BLaER1 treated with 17β-estradiol and CSF1 and Interleukin-3, amounts not matched to agents 10 nM and 100 nM (cell line): ENCODE measurements at regions not wholly inside any gene's neighbourhood (a gene's known extent, or its start where the extent isn't known, plus 50 kb on each side); places are given as distances from the start of the nearest gene placed in this dataset.

Source experiments
- H3K27ac ChIP-seq, 11 experiments: shearing (Covaris generic); formaldehyde crosslinking; 2 replicates each; pipeline ENCODE4 v1.8.1; 2022
- H3K27me3 ChIP-seq, 11 experiments: shearing (Covaris generic); formaldehyde crosslinking; 2 replicates each; pipeline ENCODE4 v1.8.1; 2022
- H3K36me3 ChIP-seq, 11 experiments: shearing (Covaris generic); formaldehyde crosslinking; 2 replicates each; pipeline ENCODE4 v1.8.1; 2022
- H3K4me1 ChIP-seq, 10 experiments: shearing (Covaris generic); formaldehyde crosslinking; 2 replicates each; pipeline ENCODE4 v1.8.1; 2022
- H3K4me2 ChIP-seq, 11 experiments: shearing (Covaris generic); formaldehyde crosslinking; 2 replicates each; pipeline ENCODE4 v1.8.1; 2022
- H3K4me3 ChIP-seq, 10 experiments: shearing (Covaris generic); formaldehyde crosslinking; 2 replicates each; pipeline ENCODE4 v1.8.1; 2022
- H3K9ac ChIP-seq, 11 experiments: shearing (Covaris generic); formaldehyde crosslinking; 2 replicates each; pipeline ENCODE4 v1.8.1; 2022
- H3K9me3 ChIP-seq, 11 experiments: shearing (Covaris generic); formaldehyde crosslinking; replicated peaks in 1 of 11; 2 replicates each; pipeline ENCODE4 v1.8.1; 2022
- H4K20me1 ChIP-seq, 11 experiments: shearing (Covaris generic); formaldehyde crosslinking; 2 replicates each; pipeline ENCODE4 v1.8.1; 2022
- Cebpa-rat ChIP-seq, 11 experiments: shearing (Covaris generic); IDR thresholded peaks; 2 replicates each; pipeline ENCODE4 v1.8.1; 2022

DNA sequence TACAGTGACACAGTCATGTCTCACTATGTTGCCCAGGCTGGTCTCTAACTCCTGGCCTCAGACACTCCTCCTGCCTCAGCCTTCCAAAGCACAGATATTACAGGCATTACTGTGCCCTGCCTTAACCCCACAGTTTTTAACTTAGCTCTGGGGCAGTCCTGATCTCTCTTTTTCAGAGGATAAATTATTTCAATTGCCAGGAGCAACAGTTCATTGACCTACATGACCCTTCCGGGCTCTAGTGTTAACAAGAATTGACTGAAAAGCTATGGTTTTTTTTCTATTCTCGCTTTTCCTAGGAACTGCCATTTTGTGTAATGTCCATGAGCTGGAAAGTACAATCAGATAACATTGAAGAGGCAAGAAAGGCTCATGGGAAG is 92.8 kb downstream of the HNRNPLL start:
- Histone ChIP-seq H3K9ac (no peak overlapping the region), H3K27ac (peak overlapping the region in 2 of 11 experiments; percentile 15 to 25; a peak in 2 of 22 replicates), H3K36me3 (no peaks in the 10 kb centered on the region), H3K27me3 (no peaks in the 10 kb centered on the region), H4K20me1 (no peaks in the 10 kb centered on the region), H3K4me1 (peaks cover 0 to 10% (median 7%) of the 10 kb centered on the region in 10 experiments; a peak in 12 of 20 replicates), H3K9me3 (peaks cover 0 to 18% (median 10%) of the 10 kb centered on the region in 11 experiments; a peak in 16 of 22 replicates), H3K4me3 (no peak overlapping the region), H3K4me2 (no peak overlapping the region)
- TF ChIP-seq Cebpa-rat (IDR thresholded peaks at IDR 0.05) = no peak

- Histone ChIP-seq H3K9ac (no peak overlapping the region; a peak in 1 of 22 replicates), H3K36me3 (no peaks in the 10 kb centered on the region), H3K27ac (peak overlapping the region in 4 of 11 experiments; percentile 15 to 46 (median 34); a peak in 3 of 22 replicates), H4K20me1 (no peaks in the 10 kb centered on the region), H3K4me2 (0 out of 22 replicates have a peak overlapping the region, but pooled peaks of 2 of the 11 experiments have one; percentile 3 to 38), H3K4me3 (no peak overlapping the region), H3K4me1 (peaks cover 2 to 10% (median 7%) of the 10 kb centered on the region in 10 experiments; a peak in 13 of 20 replicates), H3K9me3 (peaks cover 0 to 18% (median 10%) of the 10 kb centered on the region in 11 experiments; a peak in 16 of 22 replicates), H3K27me3 (no peaks in the 10 kb centered on the region)
- TF ChIP-seq Cebpa-rat (IDR thresholded peaks at IDR 0.05) = no peak
Observed at GRCh38 chr2:38509314-38509946, 93.3 kb downstream of the HNRNPLL start.

DNA sequence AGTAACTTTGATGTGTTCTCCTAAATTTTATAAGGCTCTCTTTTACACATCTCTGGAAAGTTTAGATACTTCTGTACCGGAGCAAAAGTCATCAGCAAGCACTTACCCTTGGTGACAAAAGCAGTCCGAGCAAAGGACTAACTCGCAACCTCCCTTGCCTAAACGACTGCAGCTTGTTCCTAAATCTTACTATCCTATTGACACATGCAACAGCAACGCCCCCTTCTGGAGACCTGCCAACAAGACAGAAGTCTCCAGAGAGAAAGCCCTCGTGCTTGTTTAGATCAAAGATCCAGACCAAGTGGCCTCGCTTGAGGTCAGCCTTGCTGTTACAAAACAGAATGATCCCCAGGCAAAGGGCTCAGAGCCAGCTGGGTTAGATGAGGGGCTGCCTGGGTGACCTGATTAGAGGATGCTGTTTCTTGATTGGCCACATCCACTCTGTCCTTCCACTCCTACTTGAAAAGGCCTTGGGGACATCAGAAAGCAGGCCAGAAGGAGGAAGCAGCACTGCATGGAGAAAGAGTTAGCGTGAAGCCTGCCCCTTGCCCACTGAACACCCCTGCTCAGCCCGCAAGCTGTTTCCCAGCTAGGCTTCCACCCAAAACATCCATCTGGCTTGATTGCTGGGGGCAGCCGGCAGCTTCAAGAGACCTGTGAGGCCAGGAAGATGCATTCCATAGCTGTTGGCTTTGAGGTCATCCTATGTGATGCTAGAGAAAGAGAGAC is 94.3 kb downstream of the HNRNPLL start:
- Histone ChIP-seq H3K9me3 (peaks cover 0 to 18% (median 10%) of the 10 kb centered on the region in 11 experiments; a peak in 16 of 22 replicates), H3K4me3 (no peak overlapping the region), H3K27ac (peak overlapping the region in 6 of 11 experiments; percentile 15 to 46 (median 28); a peak in 6 of 22 replicates), H4K20me1 (no peaks in the 10 kb centered on the region), H3K36me3 (no peaks in the 10 kb centered on the region), H3K27me3 (no peaks in the 10 kb centered on the region), H3K4me1 (peaks cover 6 to 12% (median 8%) of the 10 kb centered on the region in 10 experiments; a peak in 13 of 20 replicates), H3K9ac (peak overlapping the region in 6 of 11 experiments; percentile 13 to 43 (median 22); a peak in 6 of 22 replicates), H3K4me2 (peak overlapping the region in 8 of 11 experiments; percentile 3 to 42 (median 20); a peak in 10 of 22 replicates)
- TF ChIP-seq Cebpa-rat (IDR thresholded peaks at IDR 0.05) = no peak

- H3K4me1 ChIP-seq = peaks cover 6 to 12% (median 8%) of the 10 kb centered on the region in 10 experiments; a peak in 13 of 20 replicates
- H3K9me3 ChIP-seq = peaks cover 0 to 21% (median 14%) of the 10 kb centered on the region in 11 experiments; a peak in 18 of 22 replicates
- H3K27ac ChIP-seq = no peak overlapping the region
- no peak for TF ChIP-seq Cebpa-rat (IDR thresholded peaks at IDR 0.05)
- H4K20me1 ChIP-seq = no peaks in the 10 kb centered on the region
- H3K27me3 ChIP-seq = no peaks in the 10 kb centered on the region
- no peak overlapping the region for H3K4me3 ChIP-seq
- no peak overlapping the region for H3K9ac ChIP-seq
- no peak overlapping the region for H3K4me2 ChIP-seq
- H3K36me3 ChIP-seq = no peaks in the 10 kb centered on the region
Observed at GRCh38 chr2:38507712-38508111, 95.0 kb downstream of the HNRNPLL start.

- no peaks in the 10 kb centered on the region for H4K20me1 ChIP-seq
- H3K27me3 ChIP-seq = no peaks in the 10 kb centered on the region
- no peak overlapping the region for H3K4me2 ChIP-seq
- H3K4me3 ChIP-seq = no peak overlapping the region
- no peak overlapping the region for H3K9ac ChIP-seq
- TF ChIP-seq Cebpa-rat (IDR thresholded peaks at IDR 0.05) = no peak
- no peak overlapping the region for H3K27ac ChIP-seq
- H3K36me3 ChIP-seq = no peaks in the 10 kb centered on the region
- H3K9me3 ChIP-seq = peaks cover 11 to 34% (median 27%) of the 10 kb centered on the region in 11 experiments
- H3K4me1 ChIP-seq = peaks cover 6 to 12% (median 8%) of the 10 kb centered on the region in 10 experiments; a peak in 14 of 20 replicates
Observed at GRCh38 chr2:38505779-38506178, 96.9 kb downstream of the HNRNPLL start.

- Histone ChIP-seq H3K9ac (no peak overlapping the region), H3K4me3 (no peak overlapping the region), H4K20me1 (no peaks in the 10 kb centered on the region), H3K27ac (no peak overlapping the region), H3K36me3 (no peaks in the 10 kb centered on the region), H3K4me2 (peak overlapping the region in 2 of 11 experiments; percentile 6 to 9; a peak in 1 of 22 replicates), H3K4me1 (peaks cover 6 to 24% (median 20%) of the 10 kb centered on the region in 10 experiments; a peak in 16 of 20 replicates), H3K27me3 (no peaks in the 10 kb centered on the region), H3K9me3 (peaks cover 11 to 34% (median 27%) of the 10 kb centered on the region in 11 experiments)
- no peak for TF ChIP-seq Cebpa-rat (IDR thresholded peaks at IDR 0.05)
Observed at GRCh38 chr2:38504169-38504568, 98.6 kb downstream of the HNRNPLL start.

GRCh38 chr2:38502107-38502506 is 100.6 kb downstream of the HNRNPLL start:
- H3K36me3 ChIP-seq = no peaks in the 10 kb centered on the region
- no peak overlapping the region; a peak in 1 of 20 replicates for H3K4me3 ChIP-seq
- H3K27ac ChIP-seq = no peak overlapping the region
- peaks cover 11 to 34% (median 27%) of the 10 kb centered on the region in 11 experiments for H3K9me3 ChIP-seq
- H3K4me2 ChIP-seq = no peak overlapping the region
- H3K9ac ChIP-seq = no peak overlapping the region
- H3K4me1 ChIP-seq = peaks cover 21 to 39% (median 33%) of the 10 kb centered on the region in 10 experiments
- H4K20me1 ChIP-seq = no peaks in the 10 kb centered on the region
- no peak for TF ChIP-seq Cebpa-rat (IDR thresholded peaks at IDR 0.05)
- H3K27me3 ChIP-seq = no peaks in the 10 kb centered on the region

GRCh38 chr2:38500283-38500634 is 102.5 kb downstream of the HNRNPLL start:
- no peak for TF ChIP-seq Cebpa-rat (IDR thresholded peaks at IDR 0.05)
- H3K4me1 ChIP-seq = peaks cover 32 to 52% (median 47%) of the 10 kb centered on the region in 10 experiments
- H3K9me3 ChIP-seq = peaks cover 11 to 20% (median 16%) of the 10 kb centered on the region in 11 experiments
- H4K20me1 ChIP-seq = no peaks in the 10 kb centered on the region
- H3K4me3 ChIP-seq = no peak overlapping the region
- peak overlapping the region in 1 of 11 experiments; percentile 81; a peak in 2 of 22 replicates for H3K27ac ChIP-seq
- H3K4me2 ChIP-seq = peak overlapping the region in 8 of 11 experiments; percentile 79 to 91 (median 82); a peak in 16 of 22 replicates
- no peaks in the 10 kb centered on the region for H3K36me3 ChIP-seq
- no peaks in the 10 kb centered on the region for H3K27me3 ChIP-seq
- H3K9ac ChIP-seq = no peak overlapping the region
